Breast epithelium (tissue), 3 donors: ENCODE measurements at regions not wholly inside any gene's neighbourhood (a gene's known extent, or its start where the extent isn't known, plus 50 kb on each side); places are given as distances from the start of the nearest gene placed in this dataset.

Source experiments
- POLR2AphosphoS5 ChIP-seq, 3 donors: sonication (generic); formaldehyde crosslinking; IDR thresholded peaks; one replicate each; pipeline ENCODE4 v1.6.1; 2017; ENCODE audit warnings: antibody characterized with exemption in 3 of 3
- TF ChIP-seq, protein P1 (sequence below), 3 donors: fragments of 450-650 bp; IDR thresholded peaks; one replicate each; pipeline ENCODE4 v1.5.1; 2016 to 2017; ENCODE audit warnings: antibody characterized with exemption in 3 of 3, mild to moderate bottlenecking in 3 of 3, moderate library complexity in 3 of 3

DNA sequence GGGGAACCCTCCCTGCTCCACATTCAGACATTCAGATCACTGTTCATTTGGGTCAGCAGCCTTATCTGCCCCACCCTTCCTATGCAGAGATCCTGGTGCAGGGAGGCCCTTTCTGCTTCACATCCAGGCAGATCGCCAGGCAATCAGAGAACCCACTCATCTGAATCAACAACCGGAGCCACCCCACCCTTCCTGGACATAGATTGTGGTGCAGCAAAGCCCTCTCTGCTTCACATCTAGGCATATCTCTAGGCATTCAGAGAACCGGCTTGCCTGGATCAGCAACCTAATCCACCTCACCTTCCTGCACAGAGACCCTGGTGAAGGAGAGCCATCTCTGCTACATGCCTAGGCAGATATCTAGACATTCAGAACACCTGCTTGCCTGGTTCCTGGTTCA, 184.5 kb upstream of the CNTNAP5 start:
- TF ChIP-seq, protein P1, sequence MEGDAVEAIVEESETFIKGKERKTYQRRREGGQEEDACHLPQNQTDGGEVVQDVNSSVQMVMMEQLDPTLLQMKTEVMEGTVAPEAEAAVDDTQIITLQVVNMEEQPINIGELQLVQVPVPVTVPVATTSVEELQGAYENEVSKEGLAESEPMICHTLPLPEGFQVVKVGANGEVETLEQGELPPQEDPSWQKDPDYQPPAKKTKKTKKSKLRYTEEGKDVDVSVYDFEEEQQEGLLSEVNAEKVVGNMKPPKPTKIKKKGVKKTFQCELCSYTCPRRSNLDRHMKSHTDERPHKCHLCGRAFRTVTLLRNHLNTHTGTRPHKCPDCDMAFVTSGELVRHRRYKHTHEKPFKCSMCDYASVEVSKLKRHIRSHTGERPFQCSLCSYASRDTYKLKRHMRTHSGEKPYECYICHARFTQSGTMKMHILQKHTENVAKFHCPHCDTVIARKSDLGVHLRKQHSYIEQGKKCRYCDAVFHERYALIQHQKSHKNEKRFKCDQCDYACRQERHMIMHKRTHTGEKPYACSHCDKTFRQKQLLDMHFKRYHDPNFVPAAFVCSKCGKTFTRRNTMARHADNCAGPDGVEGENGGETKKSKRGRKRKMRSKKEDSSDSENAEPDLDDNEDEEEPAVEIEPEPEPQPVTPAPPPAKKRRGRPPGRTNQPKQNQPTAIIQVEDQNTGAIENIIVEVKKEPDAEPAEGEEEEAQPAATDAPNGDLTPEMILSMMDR (IDR thresholded peaks at IDR 0.05) = no peak
- TF ChIP-seq POLR2AphosphoS5 (IDR thresholded peaks at IDR 0.05) = no peak
